ENCODE measurements at regions not wholly inside any gene's neighbourhood (a gene's known extent, or its start where the extent isn't known, plus 50 kb on each side); places are given as distances from the start of the nearest gene placed in this dataset.
A peak's percentile ranks its signal among the peaks of the same experiment; 100 is the strongest.
"Not testable (repeated sequence)": the region's sequence is repeated elsewhere in the genome, so short reads cannot be mapped to it uniquely, and the experiment has no call there.

- DNase-seq = no peak
These were observed 123.4 kb upstream of the VKORC1L1 start for GRCh38 chr7:65749518-65749917.

DNA sequence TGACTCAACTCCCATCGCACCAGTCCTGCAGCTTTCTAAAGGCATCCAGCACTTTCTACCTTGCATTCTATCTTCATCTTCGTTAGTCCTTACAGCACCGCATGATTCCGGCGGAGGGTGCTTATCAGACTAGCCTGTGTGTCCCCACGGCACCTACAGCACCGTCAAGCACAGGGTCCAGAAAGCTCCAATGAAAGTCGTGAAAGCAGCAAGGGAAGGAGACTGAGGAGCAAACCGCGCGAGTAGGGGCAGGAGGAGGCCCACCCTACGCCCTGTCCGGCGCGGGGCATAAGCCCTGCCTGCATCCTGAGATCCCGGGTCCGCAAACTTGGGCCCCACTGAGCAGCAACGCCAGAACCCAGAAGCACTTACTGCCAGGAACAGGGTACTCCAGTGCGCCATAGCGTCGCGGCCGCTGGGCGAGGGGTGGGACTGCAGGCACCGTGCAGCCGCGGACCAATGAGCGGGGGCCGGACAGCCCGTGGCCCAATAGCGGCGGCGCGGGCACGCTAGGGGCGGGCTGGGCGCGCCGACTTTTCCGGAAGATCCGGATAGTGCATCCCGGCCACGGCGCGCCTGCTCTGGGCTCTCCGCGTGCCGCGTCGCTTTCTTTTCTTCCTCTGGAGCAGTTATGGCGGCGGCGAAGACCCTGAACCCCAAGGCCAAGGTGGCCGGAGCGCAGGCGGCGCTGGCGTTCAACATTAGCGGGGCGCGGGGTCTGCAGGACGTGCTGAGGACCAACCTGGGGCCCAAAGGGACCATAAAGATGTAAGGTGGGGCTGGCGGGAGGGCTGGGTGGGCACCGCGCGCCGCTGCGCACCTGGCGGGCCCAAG lies 122.1 kb upstream of the VKORC1L1 start:
- DNase-seq = peak; percentile 81

- DNase-seq = not testable (repeated sequence)
These were observed 118.8 kb upstream of the VKORC1L1 start for GRCh38 chr7:65754070-65754469.

GRCh38 chr7:65758991-65759390 lies 113.9 kb upstream of the VKORC1L1 start:
- DNase-seq = not testable (repeated sequence)

GRCh38 chr7:65762712-65763111 lies 110.2 kb upstream of the VKORC1L1 start:
- DNase-seq = not testable (repeated sequence)

GRCh38 chr7:65763114-65763513 lies 109.8 kb upstream of the VKORC1L1 start:
- not testable (repeated sequence) for DNase-seq

DNA sequence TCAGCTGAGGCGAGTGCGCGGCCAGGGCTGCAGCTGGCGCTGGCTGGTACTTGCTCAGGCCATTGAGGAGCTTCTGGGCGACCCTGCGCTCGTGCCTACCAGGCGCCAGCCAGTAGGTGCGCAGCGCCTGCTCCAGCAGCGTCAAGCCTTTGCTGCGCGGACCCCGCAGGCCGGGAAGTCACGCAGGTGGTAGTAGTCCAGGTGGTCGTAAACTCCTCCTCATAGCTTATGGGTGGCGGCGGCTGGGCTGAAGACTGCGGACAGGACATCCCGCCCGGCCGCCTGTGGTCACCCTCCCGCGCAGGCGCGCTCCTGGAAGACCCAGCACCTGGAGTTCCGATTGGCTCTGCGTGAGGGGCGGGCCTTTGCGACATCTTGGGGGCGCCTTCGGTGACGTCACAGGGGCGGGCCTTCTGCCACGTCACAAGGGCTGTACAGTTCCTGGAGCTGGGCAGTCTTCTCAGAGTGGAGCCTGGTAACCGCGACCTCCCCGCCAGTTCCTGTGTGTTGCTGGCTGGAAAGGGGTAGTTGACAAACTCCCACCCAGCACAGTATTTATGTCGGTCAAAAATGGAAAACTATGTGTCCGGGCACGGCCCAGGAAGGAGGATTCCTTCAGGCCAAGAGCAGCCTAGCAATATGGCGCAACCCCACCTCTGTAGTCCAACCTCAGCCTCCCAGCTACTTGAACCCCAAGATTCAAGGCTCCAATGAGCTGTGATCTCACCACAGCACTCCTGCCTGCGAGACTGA lies 102.2 kb upstream of the VKORC1L1 start:
- DNase-seq = peak; percentile 91

DNA sequence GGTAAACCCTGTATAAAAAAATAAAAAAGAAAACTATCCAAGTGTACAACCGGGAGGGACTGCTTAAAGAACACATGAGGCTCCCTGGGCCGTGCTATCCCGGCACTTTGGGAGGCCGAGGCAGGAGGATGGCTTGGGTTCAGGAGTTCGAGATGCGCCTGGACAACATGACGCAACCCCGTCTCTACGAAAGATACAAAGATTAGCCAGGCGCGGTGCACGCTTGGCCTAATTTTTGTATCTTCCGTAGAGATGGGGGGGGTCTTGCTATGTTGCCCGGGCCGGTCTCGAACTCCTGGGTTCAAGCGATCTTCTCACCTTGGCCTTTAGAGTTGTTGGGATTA lies 101.7 kb upstream of the VKORC1L1 start:
- DNase-seq = not testable (repeated sequence)

DNA sequence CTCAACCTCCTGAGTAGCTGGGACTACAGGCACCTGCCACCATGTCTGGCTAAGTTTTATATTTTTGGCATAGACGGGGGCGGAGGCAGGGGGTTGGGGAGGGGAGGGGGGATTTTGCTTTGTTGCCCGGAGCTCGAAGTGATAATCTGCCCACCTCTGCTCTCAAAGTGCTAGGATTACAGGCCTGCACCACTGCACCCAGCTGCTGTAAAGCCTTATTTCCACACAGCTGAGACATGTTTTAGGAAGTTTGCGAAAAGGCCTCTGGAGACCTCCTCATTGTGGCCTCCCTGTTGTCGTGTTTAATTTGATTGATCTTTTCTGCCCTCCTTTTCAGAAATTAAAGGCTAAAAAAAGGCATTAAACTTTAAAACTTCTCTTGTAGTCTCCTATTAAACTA lies 96.2 kb upstream of the VKORC1L1 start:
- not testable (repeated sequence) for DNase-seq

DNA sequence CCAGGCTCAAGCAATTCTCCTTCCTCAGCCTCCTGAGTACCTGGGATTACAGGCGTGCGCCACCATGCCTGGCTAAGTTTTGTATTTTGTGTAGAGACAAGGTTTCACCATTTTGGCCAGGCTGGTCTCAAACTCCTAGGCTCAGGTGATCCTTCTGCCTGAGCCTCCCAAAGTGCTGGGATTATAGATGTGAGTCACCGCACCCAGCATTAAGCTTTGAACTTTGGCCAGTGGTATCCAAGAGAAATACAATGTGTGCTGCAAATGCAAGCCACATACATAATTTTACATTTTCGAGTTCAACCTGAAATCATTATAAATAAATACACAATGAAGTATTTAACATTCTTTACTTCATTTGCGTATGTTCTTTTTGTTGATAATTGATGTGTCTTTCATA lies 82.9 kb upstream of the VKORC1L1 start:
- DNase-seq = not testable (repeated sequence)

- not testable (repeated sequence) for DNase-seq
These were observed 81.1 kb upstream of the VKORC1L1 start for GRCh38 chr7:65791788-65792187.

GRCh38 chr7:65792726-65793125 lies 80.1 kb upstream of the VKORC1L1 start:
- not testable (repeated sequence) for DNase-seq

DNA sequence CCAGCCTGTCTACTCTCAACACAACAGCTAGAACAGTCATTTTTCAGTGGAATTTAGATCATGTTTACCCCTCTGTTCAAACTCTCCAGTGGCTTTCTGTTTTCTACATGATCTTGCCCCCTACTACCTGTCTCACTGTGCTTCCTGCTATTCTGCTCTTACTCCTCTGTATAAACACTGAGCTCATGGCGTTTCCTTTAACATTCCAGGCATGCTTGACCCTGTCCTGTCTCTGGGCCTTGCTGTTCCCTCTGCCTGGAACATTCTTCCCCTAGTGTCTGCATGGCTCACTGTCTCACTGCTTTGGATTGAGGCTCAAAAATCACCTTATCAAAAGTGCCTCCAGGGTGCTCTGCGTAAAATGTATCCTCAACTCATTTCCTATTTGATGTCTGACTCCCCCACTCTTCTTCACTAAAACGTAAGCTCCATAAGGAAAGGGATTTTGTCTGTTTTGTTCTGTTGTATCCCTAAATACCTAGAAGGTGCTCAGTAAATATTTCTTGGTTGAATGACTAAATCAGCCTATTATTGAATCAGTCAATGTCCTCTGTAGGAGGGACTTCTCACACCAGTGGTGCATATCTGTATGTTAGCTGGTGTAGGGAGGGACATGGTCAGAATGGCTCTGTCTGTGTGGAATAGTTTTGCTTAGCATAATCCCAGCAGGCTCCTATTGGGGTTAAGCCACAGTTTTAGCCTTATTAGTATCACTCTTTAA lies 78.0 kb upstream of the VKORC1L1 start:
- DNase-seq = not testable (repeated sequence)

DNA sequence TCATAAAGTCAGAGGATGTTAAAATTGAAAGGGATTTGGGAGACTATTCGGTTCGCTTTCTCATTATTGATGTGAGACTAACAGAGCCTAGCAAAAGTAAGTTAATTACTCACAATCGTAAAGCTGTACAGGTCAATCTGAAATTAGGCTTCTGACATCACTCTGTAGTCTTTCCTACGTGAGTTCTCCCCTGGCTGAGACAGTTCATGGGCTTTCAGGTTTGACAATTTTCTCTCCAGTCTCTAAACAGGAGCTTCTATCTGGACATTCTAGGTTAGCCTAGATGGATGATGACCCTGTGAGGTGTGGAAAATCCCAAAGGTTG lies 77.5 kb upstream of the VKORC1L1 start:
- DNase-seq = not testable (repeated sequence)

DNA sequence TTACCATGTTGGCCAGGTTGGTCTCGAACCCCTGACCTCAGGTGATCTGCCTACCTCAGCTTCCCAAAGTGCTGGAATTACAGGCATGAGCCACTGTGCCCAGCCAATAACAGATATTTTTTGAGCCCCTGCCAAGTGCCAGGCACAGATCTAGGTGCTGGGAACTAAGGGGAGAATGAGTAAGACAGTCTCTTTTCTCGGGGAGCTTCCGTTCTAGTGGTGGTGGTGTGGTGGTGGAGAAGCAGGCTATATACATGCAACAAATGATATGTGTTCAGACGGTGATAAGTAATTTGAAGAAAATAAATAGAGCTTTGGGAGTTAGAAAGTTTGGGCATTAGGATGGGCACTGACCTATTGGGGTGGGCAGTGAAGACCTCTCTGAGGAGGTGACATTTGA lies 76.7 kb upstream of the VKORC1L1 start:
- no peak for DNase-seq

DNA sequence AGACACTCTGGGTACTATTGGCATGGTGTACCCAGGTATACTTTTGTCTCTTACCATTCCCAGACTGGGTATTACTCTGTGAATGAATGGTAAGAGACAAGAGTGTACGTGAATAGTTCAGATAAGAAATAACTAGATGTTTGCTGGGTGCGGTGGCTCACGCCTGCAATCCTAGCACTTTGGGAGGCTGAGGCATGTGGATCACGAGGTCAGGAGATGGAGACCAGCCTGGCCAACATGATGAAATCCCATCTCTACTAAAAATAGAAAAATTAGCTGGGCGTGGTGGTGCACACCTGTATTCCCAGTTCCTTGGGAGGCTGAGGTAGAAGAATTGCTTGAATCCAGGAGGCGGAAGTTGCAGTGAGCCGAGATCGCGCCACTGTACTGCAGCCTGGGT lies 75.8 kb upstream of the VKORC1L1 start:
- DNase-seq = not testable (repeated sequence)

DNA sequence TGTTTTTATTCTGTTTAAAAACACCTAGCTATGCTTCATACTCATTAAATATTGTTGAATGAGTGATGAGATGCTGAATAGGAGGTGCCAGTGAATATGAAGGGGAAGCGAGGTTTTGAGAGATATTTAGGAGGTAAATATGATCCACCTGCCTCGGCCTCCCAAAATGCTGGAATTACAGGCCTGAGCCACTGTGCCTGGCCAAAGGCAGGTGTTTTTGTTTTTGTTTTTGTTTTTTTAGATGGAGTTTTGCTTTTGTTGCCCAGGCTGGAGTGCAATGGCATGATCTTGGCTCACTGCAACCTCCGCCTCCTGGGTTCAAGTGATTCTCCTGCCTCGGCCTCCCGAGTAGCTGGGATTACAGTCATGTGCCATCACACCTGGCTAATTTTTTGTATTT lies 75.3 kb upstream of the VKORC1L1 start:
- DNase-seq = not testable (repeated sequence)

DNA sequence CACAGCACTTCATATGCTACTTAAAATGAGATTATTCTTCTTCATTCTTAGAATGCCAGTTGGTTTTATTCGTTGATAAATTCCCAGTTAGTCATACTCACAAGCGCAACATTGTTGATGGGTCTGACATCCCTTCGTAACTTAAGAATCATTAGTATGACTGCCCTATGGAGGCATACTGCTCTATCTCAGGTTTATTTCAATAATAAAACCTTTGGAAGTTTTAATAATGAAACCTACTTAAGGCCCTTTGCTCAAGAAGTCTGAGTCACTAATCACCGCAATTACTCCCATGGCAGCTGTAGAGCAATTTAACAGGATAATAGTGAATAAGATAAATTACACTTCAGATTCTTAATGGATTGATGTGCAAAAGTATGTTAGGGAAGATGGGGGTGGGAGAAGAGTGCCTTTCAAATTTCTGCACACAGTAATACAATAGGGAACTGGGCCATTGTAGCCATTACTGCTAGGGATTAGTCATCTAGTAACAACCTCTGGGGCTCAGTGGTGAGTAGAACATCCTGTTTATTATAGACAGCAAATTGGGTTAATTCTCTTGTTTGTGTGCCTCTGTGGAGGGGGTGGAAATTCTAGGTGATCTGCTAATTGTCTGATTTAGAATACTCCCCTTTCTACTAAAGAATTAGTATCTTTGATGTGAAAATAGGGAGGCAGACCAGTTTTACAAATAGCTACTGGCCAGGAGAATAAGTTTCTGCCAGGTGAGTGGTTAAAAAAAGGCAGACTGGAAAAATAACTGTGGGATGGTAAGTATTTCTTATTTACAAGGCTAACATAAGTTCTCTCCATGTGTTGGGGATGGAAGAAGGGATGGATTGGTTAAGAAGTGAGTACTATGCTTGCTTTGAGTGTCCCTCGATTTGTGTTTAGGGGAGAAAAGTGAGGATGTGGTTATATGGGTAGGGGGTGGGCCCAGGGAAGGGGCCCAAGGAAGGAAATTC lies 74.5 kb upstream of the VKORC1L1 start:
- no peak for DNase-seq

DNA sequence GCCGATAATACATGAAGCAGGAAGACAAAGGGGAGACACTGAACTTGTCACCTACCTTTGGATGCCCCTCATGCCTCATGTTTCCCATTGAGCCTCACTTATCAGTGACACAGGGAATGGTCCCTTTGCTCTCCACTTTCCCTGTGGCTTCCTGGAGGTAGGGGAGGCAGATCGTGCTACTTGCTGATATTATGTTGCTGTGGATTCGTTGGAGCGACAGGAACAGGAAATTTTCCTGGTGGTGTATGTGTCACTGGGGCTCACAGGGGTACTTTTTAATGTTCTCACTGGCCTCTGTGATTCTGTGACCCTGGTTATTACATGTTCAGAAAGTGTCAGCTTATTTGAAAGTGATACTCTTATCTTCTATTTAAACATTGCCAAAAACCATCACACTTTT lies 72.7 kb upstream of the VKORC1L1 start:
- not testable (repeated sequence) for DNase-seq

DNA sequence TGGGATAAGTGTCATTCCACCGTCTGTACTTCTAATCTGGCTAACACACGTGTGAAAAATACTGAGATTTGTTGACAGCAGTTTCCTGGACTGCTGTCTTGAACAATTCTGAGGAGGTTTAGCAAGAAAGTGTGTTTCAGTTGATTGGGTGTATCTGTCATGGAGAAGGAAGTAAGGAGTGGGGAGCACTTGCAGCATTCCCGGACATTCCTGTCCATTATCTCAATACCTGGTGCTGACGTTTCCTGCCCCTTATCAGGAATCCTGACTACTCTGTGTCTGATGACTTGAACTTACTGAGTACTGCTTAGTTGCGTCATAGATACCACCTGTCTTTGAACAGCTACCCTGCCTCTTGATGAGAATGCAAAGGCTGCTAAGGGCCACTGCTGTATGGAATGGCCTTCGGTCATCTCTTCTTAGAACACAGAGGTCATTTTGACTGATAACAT lies 72.0 kb upstream of the VKORC1L1 start:
- DNase-seq = no peak

- no peak for DNase-seq
These were observed 68.0 kb upstream of the VKORC1L1 start for GRCh38 chr7:65804887-65805286.

DNA sequence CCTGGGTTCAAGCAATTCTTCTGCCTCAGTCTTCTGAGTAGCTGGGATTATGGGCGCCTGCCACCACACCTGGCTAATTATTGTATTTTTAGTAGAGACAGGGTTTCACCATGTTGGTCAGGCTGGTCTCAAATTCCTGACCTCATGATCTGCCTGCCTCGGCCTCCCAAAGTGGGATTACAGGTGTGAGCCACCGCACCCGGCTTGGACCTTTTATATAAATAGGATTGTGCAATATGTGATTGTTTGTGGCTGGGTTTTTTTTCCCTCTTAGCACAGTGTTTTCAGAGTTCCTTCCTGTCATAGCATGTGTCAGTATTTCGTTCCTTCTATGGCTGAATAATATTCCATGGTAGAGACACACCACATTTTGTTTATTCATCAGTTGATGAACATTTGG lies 65.8 kb upstream of the VKORC1L1 start:
- not testable (repeated sequence) for DNase-seq
